Activated T-helper 1 cell treated with anti-CD3 and anti-CD28 coated beads, Interleukin-12 subunit alpha, Interleukin-12 subunit beta, Interleukin-2, Interleukin-4 antibody, amounts not matched to agents 30 ng/mL and 10 ng/mL and 1 ng/mL, durations not matched to agents 14 hours and 24 hours and 36 hours (primary cell): ENCODE measurements at regions not wholly inside any gene's neighbourhood (a gene's known extent, or its start where the extent isn't known, plus 50 kb on each side); places are given as distances from the start of the nearest gene placed in this dataset.

ENCODE experiments used
- DNase-seq: peaks from one replicate; pipeline ENCODE4 v3.0.0; 2021; ENCODE audit warnings: low spot score
- H3K27ac Mint-ChIP-seq: one replicate; pipeline ENCODE4 v1.8.0; 2021; ENCODE audit warnings: mild to moderate bottlenecking, mixed read lengths
- H3K27me3 Mint-ChIP-seq: one replicate; pipeline ENCODE4 v1.8.0; 2022; ENCODE audit warnings: mild to moderate bottlenecking, moderate library complexity, mixed read lengths; ENCODE audit not compliant: insufficient read depth
- H3K36me3 Mint-ChIP-seq: one replicate; pipeline ENCODE4 v1.8.0; 2021; ENCODE audit warnings: low read depth, mixed read lengths
- H3K4me1 Mint-ChIP-seq: one replicate; pipeline ENCODE4 v1.8.0; 2021; ENCODE audit warnings: low read depth, mixed read lengths
- H3K4me3 Mint-ChIP-seq: one replicate; pipeline ENCODE4 v1.8.0; 2021; ENCODE audit warnings: mild to moderate bottlenecking, moderate library complexity, mixed read lengths
- H3K9me3 Mint-ChIP-seq: one replicate; pipeline ENCODE4 v1.8.0; 2021; ENCODE audit warnings: mixed read lengths
- intact Hi-C: fragments of 100-400 bp; cut with micrococcal nuclease; formaldehyde crosslinking; loops from one replicate; pipeline ENCODE4 v1.15.1; 2024

GRCh38 chr2:5051300-5051699 is 640.9 kb upstream of the SOX11 start:
- no peaks in the 10 kb centered on the region for H3K27me3 Mint-ChIP-seq
- DNase-seq = no peak
- no peaks in the 10 kb centered on the region for H3K36me3 Mint-ChIP-seq
- H3K4me3 Mint-ChIP-seq = no peak overlapping the region
- no peaks in the 10 kb centered on the region for H3K4me1 Mint-ChIP-seq
- no peak overlapping the region for H3K27ac Mint-ChIP-seq
- intact Hi-C loops = no loop called here
- H3K9me3 Mint-ChIP-seq = peaks cover 24% of the 10 kb centered on the region

GRCh38 chr2:5052905-5053304 is 639.3 kb upstream of the SOX11 start:
- H3K27me3 Mint-ChIP-seq = no peaks in the 10 kb centered on the region
- DNase-seq = no peak
- H3K9me3 Mint-ChIP-seq = peaks cover 24% of the 10 kb centered on the region
- intact Hi-C loops = no loop called here
- no peak overlapping the region for H3K27ac Mint-ChIP-seq
- no peak overlapping the region for H3K4me3 Mint-ChIP-seq
- H3K4me1 Mint-ChIP-seq = no peaks in the 10 kb centered on the region
- H3K36me3 Mint-ChIP-seq = no peaks in the 10 kb centered on the region

GRCh38 chr2:5057891-5058351 is 634.3 kb upstream of the SOX11 start:
- no peaks in the 10 kb centered on the region for H3K36me3 Mint-ChIP-seq
- no peak for DNase-seq
- H3K4me1 Mint-ChIP-seq = no peaks in the 10 kb centered on the region
- H3K27me3 Mint-ChIP-seq = no peaks in the 10 kb centered on the region
- H3K4me3 Mint-ChIP-seq = no peak overlapping the region
- peaks cover 5% of the 10 kb centered on the region for H3K9me3 Mint-ChIP-seq
- intact Hi-C loops = no loop called here
- no peak overlapping the region for H3K27ac Mint-ChIP-seq

- no peak for DNase-seq
- H3K27me3 Mint-ChIP-seq = no peaks in the 10 kb centered on the region
- H3K36me3 Mint-ChIP-seq = no peaks in the 10 kb centered on the region
- H3K27ac Mint-ChIP-seq = no peak overlapping the region
- H3K4me3 Mint-ChIP-seq = no peak overlapping the region
- no peaks in the 10 kb centered on the region for H3K4me1 Mint-ChIP-seq
- peaks cover 6% of the 10 kb centered on the region for H3K9me3 Mint-ChIP-seq
- intact Hi-C loops = no loop called here
These were observed 631.2 kb upstream of the SOX11 start for GRCh38 chr2:5060956-5061355.

DNA sequence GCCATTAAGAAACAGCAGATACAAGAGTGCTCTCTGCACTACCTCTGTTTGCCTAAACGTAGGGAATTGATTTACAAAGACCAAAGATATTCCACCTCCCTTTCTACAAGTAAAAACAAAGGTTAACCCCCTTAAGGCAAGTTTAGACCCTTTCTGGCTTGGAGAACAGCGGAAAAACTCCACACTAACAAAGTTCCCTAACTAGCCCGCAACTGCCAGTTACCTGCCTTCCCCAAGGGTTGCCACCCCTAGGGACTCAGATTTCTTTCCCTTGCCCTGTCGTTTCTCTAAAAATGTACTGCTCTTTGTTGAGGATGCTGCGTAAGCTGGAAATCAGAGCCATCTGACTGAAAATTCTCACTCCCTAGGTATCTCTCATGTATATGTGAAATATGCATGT is 627.5 kb upstream of the SOX11 start:
- H3K9me3 Mint-ChIP-seq = peaks cover 6% of the 10 kb centered on the region
- H3K4me3 Mint-ChIP-seq = no peak overlapping the region
- H3K27ac Mint-ChIP-seq = no peak overlapping the region
- H3K4me1 Mint-ChIP-seq = no peaks in the 10 kb centered on the region
- no peak for DNase-seq
- no peaks in the 10 kb centered on the region for H3K36me3 Mint-ChIP-seq
- intact Hi-C loops = no loop called here
- H3K27me3 Mint-ChIP-seq = no peaks in the 10 kb centered on the region

GRCh38 chr2:5067816-5068215 is 624.4 kb upstream of the SOX11 start:
- intact Hi-C loops = no loop called here
- Mint-ChIP-seq H3K27ac (no peak overlapping the region), H3K36me3 (no peaks in the 10 kb centered on the region), H3K9me3 (peaks cover 6% of the 10 kb centered on the region), H3K27me3 (no peaks in the 10 kb centered on the region), H3K4me3 (no peak overlapping the region), H3K4me1 (no peaks in the 10 kb centered on the region)
- no peak for DNase-seq

- Mint-ChIP-seq H3K4me3 (no peak overlapping the region), H3K27me3 (no peaks in the 10 kb centered on the region), H3K27ac (no peak overlapping the region), H3K4me1 (no peaks in the 10 kb centered on the region), H3K9me3 (peaks cover 4% of the 10 kb centered on the region), H3K36me3 (no peaks in the 10 kb centered on the region)
- no peak for DNase-seq
- intact Hi-C loops = no loop called here
These were observed 621.9 kb upstream of the SOX11 start for GRCh38 chr2:5070257-5070656.

- Mint-ChIP-seq H3K27ac (no peak overlapping the region), H3K36me3 (no peaks in the 10 kb centered on the region), H3K27me3 (no peaks in the 10 kb centered on the region), H3K9me3 (peaks cover 9% of the 10 kb centered on the region), H3K4me1 (no peaks in the 10 kb centered on the region), H3K4me3 (no peak overlapping the region)
- DNase-seq = no peak
- intact Hi-C loops = no loop called here
These were observed 617.5 kb upstream of the SOX11 start for GRCh38 chr2:5074733-5075132.

GRCh38 chr2:5076599-5076998 is 615.6 kb upstream of the SOX11 start:
- no peaks in the 10 kb centered on the region for H3K27me3 Mint-ChIP-seq
- H3K4me3 Mint-ChIP-seq = no peak overlapping the region
- peaks cover 10% of the 10 kb centered on the region for H3K9me3 Mint-ChIP-seq
- H3K36me3 Mint-ChIP-seq = no peaks in the 10 kb centered on the region
- DNase-seq = no peak
- H3K27ac Mint-ChIP-seq = no peak overlapping the region
- intact Hi-C loops = no loop called here
- no peaks in the 10 kb centered on the region for H3K4me1 Mint-ChIP-seq

DNA sequence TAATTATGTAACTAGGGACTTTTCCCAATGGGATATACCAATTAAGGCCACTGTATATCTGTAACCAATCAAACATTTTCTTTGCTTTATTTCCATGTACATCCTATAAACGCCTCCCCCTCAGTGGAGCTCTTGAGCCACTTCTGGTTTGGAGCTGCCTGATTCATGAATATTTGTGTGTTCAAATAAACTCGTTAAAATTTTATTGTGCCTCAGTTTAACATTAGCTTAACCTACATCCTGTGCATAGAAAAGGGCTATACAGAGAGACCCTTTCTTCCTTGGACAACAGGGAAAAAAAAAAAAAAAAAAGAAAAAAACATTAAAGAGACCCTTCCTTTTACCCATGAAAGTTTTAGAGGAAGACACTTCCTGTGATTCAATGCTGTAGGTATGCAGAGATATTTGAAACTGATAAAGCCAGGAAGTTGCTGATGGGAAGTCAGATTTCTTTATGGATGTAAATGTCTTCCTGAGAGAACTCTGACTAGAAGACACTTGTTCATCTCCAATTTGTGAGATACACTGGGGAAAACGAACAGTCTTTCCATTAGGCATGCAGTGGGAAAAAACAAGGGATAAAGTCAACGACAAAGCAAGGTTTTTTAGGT is 614.6 kb upstream of the SOX11 start:
- intact Hi-C loops = no loop called here
- no peaks in the 10 kb centered on the region for H3K4me1 Mint-ChIP-seq
- no peak for DNase-seq
- H3K27ac Mint-ChIP-seq = no peak overlapping the region
- H3K9me3 Mint-ChIP-seq = peaks cover 13% of the 10 kb centered on the region
- H3K36me3 Mint-ChIP-seq = no peaks in the 10 kb centered on the region
- H3K4me3 Mint-ChIP-seq = no peak overlapping the region
- H3K27me3 Mint-ChIP-seq = no peaks in the 10 kb centered on the region

DNA sequence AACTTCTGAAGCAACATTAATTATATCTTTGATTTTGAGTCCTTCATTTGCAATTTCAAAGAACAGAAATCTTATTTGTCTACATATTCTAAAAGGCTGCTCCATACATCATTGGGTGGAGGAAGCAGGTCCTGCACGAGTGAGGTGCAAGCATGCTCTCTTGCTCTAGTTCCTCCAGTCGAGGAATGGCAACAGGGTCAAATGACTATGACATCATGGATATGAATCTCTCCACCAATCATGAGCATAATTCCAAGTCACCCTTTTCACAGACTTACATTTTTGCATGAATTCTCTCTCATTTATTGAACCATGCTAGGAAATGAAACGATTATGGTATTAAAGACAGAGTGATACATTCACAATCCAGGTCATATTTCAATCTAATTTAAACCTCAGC is 608.8 kb upstream of the SOX11 start:
- Mint-ChIP-seq H3K4me3 (no peak overlapping the region), H3K27ac (no peak overlapping the region), H3K9me3 (peaks cover 19% of the 10 kb centered on the region), H3K4me1 (no peaks in the 10 kb centered on the region), H3K36me3 (no peaks in the 10 kb centered on the region), H3K27me3 (no peaks in the 10 kb centered on the region)
- no peak for DNase-seq
- intact Hi-C loops = no loop called here

DNA sequence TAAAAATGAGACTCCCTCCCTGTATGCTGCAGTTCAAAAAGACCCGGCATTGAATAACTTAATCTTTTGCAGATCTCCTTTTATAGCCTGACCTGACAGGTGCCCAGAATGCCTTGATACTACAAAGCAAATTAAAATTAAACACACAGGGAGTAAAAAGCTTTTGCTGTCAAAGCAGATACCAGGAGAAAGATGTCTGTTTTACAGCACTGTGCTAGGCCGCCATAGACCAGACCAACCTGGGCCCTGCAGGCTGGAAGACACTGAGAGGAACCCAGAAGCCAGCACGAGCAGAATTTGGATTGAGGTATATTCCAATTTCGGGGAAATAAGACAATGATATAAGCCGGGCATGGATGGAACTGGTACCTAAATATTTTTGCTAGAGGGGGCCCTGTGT is 602.8 kb upstream of the SOX11 start:
- Mint-ChIP-seq H3K4me3 (no peak overlapping the region), H3K36me3 (no peaks in the 10 kb centered on the region), H3K27ac (no peak overlapping the region), H3K27me3 (no peaks in the 10 kb centered on the region), H3K4me1 (no peaks in the 10 kb centered on the region), H3K9me3 (peaks cover 7% of the 10 kb centered on the region)
- intact Hi-C loops = no loop called here
- DNase-seq = no peak

- no peaks in the 10 kb centered on the region for H3K36me3 Mint-ChIP-seq
- no peak overlapping the region for H3K27ac Mint-ChIP-seq
- intact Hi-C loops = no loop called here
- H3K9me3 Mint-ChIP-seq = peaks cover 4% of the 10 kb centered on the region
- no peaks in the 10 kb centered on the region for H3K27me3 Mint-ChIP-seq
- no peak for DNase-seq
- H3K4me3 Mint-ChIP-seq = no peak overlapping the region
- no peaks in the 10 kb centered on the region for H3K4me1 Mint-ChIP-seq
These were observed 599.1 kb upstream of the SOX11 start for GRCh38 chr2:5093056-5093455.

DNA sequence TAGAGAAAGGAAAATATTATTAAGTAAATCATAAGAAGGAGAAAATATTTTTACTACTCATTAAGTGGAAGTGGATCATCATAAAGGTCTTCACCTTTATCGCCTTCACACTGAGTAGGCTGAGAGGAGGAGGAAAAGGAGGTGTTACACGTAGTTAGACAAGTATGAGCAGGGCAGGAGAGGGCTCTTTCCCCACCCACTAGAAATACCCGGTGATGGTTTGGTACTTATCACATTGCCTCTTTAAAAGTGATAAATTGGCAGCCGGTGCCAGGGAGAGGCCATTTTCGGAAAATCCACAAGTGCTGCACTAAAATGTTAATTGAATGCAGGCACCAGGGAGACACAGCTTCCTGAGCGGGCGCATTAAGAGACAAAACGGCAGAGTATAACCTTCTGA is 598.7 kb upstream of the SOX11 start:
- Mint-ChIP-seq H3K36me3 (no peaks in the 10 kb centered on the region), H3K27me3 (no peaks in the 10 kb centered on the region), H3K4me1 (no peaks in the 10 kb centered on the region), H3K27ac (no peak overlapping the region), H3K9me3 (peaks cover 4% of the 10 kb centered on the region), H3K4me3 (no peak overlapping the region)
- DNase-seq = no peak
- intact Hi-C loops = no loop called here
